ENCODE measurements at regions not wholly inside any gene's neighbourhood (a gene's known extent, or its start where the extent isn't known, plus 50 kb on each side); places are given as distances from the start of the nearest gene placed in this dataset.

DNA sequence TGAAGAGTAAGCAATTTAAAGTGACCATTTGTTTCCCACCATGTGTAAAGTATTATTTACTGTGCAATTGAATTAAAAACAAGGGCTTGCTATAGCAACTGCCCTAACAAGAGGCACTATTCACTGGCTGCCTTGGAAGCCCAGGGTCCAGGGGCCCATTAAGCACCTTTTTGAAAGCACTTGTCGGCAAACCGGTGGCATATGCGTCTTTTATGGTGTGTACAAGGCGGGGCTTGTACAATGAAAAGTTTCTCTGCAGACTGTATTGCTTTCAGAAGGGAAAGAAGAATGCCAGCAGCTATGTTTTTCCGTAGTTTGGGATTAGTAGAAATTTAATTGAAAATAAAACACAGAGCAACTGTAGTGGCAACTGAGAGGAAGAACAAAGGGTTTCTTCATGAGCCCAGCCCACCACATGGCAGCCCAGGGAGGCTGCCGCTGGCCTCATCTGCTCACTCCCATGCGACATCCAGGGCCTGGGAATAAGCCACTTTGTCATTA lies 279.5 kb upstream of the PARD3B start:
- DNase-seq, result no peak
- H3K79me2 ChIP-seq (ENCODE audit: low read length), result no peaks in the 10 kb centered on the region
- no peak overlapping the region for H3K9ac ChIP-seq (ENCODE audit: low read length)
- H4K20me1 ChIP-seq (ENCODE audit: insufficient read depth, low read length), result no peaks in the 10 kb centered on the region
- no peak overlapping the region for H2AFZ ChIP-seq (ENCODE audit: low read length)
- TF ChIP-seq, protein P1, sequence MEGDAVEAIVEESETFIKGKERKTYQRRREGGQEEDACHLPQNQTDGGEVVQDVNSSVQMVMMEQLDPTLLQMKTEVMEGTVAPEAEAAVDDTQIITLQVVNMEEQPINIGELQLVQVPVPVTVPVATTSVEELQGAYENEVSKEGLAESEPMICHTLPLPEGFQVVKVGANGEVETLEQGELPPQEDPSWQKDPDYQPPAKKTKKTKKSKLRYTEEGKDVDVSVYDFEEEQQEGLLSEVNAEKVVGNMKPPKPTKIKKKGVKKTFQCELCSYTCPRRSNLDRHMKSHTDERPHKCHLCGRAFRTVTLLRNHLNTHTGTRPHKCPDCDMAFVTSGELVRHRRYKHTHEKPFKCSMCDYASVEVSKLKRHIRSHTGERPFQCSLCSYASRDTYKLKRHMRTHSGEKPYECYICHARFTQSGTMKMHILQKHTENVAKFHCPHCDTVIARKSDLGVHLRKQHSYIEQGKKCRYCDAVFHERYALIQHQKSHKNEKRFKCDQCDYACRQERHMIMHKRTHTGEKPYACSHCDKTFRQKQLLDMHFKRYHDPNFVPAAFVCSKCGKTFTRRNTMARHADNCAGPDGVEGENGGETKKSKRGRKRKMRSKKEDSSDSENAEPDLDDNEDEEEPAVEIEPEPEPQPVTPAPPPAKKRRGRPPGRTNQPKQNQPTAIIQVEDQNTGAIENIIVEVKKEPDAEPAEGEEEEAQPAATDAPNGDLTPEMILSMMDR (IDR thresholded peaks at IDR 0.05; ENCODE audit: low read length), result no peak
- no peak overlapping the region for H3K4me2 ChIP-seq (ENCODE audit: low read depth, low read length)
- no peaks in the 10 kb centered on the region for H3K9me2 ChIP-seq (replicated peaks; ENCODE audit: insufficient read depth, low read length)
- H3K4me1 ChIP-seq (ENCODE audit: low read length), result peaks cover 12% of the 10 kb centered on the region
- H3K9me3 ChIP-seq (replicated peaks; ENCODE audit: insufficient read depth, low read length), result no peaks in the 10 kb centered on the region
- no peak overlapping the region for H3K4me3 ChIP-seq (ENCODE audit: low read length)
- H3F3A ChIP-seq (ENCODE audit: insufficient read depth, low read length), result no peaks in the 10 kb centered on the region
- no peaks in the 10 kb centered on the region for H3K36me3 ChIP-seq (replicated peaks; ENCODE audit: insufficient read depth, low read length)
- 0 out of 2 replicates have a peak overlapping the region, but pooled peaks have one; percentile 43 for H3K27ac ChIP-seq (ENCODE audit: low read length)
- no peaks in the 10 kb centered on the region for H3K27me3 ChIP-seq (replicated peaks; ENCODE audit: insufficient read depth, low read length)

DNA sequence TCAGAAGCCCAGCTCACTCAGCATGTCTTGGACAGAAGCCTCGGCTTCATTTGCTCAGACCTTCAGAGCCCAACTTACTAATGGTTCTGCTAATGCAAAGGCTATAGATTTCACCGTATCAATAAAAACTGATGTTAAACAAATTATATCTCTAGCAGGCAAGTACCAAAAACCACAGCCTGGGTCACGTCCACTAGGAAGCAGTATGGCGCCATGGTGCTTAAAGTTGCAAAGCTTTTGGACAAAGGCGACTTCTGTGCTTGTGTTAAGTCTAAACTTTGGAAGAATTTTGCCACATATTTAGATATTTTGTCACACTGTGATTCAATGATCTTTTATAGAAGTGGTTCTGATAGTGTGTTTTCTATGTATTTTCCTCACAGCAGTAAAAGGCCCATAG lies 276.8 kb upstream of the PARD3B start:
- H3K36me3 ChIP-seq (replicated peaks; ENCODE audit: insufficient read depth, low read length), result no peaks in the 10 kb centered on the region
- TF ChIP-seq, protein P1 (IDR thresholded peaks at IDR 0.05; ENCODE audit: low read length), result no peak
- TF ChIP-seq EZH2phosphoT487 (IDR thresholded peaks at IDR 0.05; ENCODE audit: low read length), result no peak
- no peak for TF ChIP-seq EZH2 (optimal IDR thresholded peaks at IDR 0.05; ENCODE audit: low read depth, low read length)
- H3K4me1 ChIP-seq (ENCODE audit: low read length), result peaks cover 12% of the 10 kb centered on the region
- H3K9me2 ChIP-seq (replicated peaks; ENCODE audit: insufficient read depth, low read length), result no peaks in the 10 kb centered on the region
- H3K27ac ChIP-seq (ENCODE audit: low read length), result no peak overlapping the region
- no peaks in the 10 kb centered on the region for H3K9me3 ChIP-seq (replicated peaks; ENCODE audit: insufficient read depth, low read length)
- no peaks in the 10 kb centered on the region for H3F3A ChIP-seq (ENCODE audit: insufficient read depth, low read length)
- no peak overlapping the region for H3K4me3 ChIP-seq (ENCODE audit: low read length)
- no peak overlapping the region for H3K4me2 ChIP-seq (ENCODE audit: low read depth, low read length)
- H3K27me3 ChIP-seq (replicated peaks; ENCODE audit: insufficient read depth, low read length), result no peaks in the 10 kb centered on the region
- H3K9ac ChIP-seq (ENCODE audit: low read length), result no peak overlapping the region
- H2AFZ ChIP-seq (ENCODE audit: low read length), result no peak overlapping the region
- H3K79me2 ChIP-seq (ENCODE audit: low read length), result no peaks in the 10 kb centered on the region
- DNase-seq, result no peak
- no peaks in the 10 kb centered on the region for H4K20me1 ChIP-seq (ENCODE audit: insufficient read depth, low read length)

DNA sequence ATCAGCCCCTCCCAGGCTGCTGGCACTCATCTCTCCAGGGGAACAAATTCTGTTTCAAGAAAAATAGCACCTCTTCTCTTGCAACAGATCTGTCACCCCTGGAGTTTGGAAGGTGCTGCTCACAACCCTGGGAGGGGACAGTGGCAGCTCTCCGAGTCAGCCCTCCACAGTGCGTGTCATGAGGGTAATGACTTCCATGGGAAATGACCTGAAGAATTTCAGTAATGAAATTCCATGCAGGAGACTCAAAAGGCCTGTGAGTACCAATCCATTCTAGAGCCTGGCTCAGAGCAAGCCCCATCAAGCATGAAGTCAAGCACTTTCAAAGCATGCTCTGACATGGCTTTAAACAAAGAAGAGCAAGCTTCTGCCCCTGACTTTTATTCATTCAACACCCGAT lies 276.3 kb upstream of the PARD3B start:
- no peak for DNase-seq
- H2AFZ ChIP-seq (ENCODE audit: low read length), result no peak overlapping the region
- H3K9me2 ChIP-seq (replicated peaks; ENCODE audit: insufficient read depth, low read length), result no peaks in the 10 kb centered on the region
- H4K20me1 ChIP-seq (ENCODE audit: insufficient read depth, low read length), result no peaks in the 10 kb centered on the region
- H3K9me3 ChIP-seq (replicated peaks; ENCODE audit: insufficient read depth, low read length), result no peaks in the 10 kb centered on the region
- no peaks in the 10 kb centered on the region for H3K27me3 ChIP-seq (replicated peaks; ENCODE audit: insufficient read depth, low read length)
- peaks cover 12% of the 10 kb centered on the region for H3K4me1 ChIP-seq (ENCODE audit: low read length)
- no peaks in the 10 kb centered on the region for H3K79me2 ChIP-seq (ENCODE audit: low read length)
- no peaks in the 10 kb centered on the region for H3F3A ChIP-seq (ENCODE audit: insufficient read depth, low read length)
- H3K36me3 ChIP-seq (replicated peaks; ENCODE audit: insufficient read depth, low read length), result no peaks in the 10 kb centered on the region
- TF ChIP-seq, protein P1 (IDR thresholded peaks at IDR 0.05; ENCODE audit: low read length), result no peak
- TF ChIP-seq EZH2 (optimal IDR thresholded peaks at IDR 0.05; ENCODE audit: low read depth, low read length) (no peak), EZH2phosphoT487 (IDR thresholded peaks at IDR 0.05; ENCODE audit: low read length) (no peak)
- H3K27ac ChIP-seq (ENCODE audit: low read length), result no peak overlapping the region
- no peak overlapping the region for H3K9ac ChIP-seq (ENCODE audit: low read length)
- no peak overlapping the region for H3K4me2 ChIP-seq (ENCODE audit: low read depth, low read length)
- H3K4me3 ChIP-seq (ENCODE audit: low read length), result no peak overlapping the region
